HG03354 (cell line): ENCODE measurements at regions not wholly inside any gene's neighbourhood (a gene's known extent, or its start where the extent isn't known, plus 50 kb on each side); places are given as distances from the start of the nearest gene placed in this dataset.

Experiments
- ATAC-seq: cut with Tn5 transposase; IDR thresholded peaks from one replicate; pipeline ENCODE4 v1.9.1; 2021; ENCODE audit warnings: mild to moderate bottlenecking; ENCODE audit not compliant: unreplicated experiment, poor library complexity, severe bottlenecking

DNA sequence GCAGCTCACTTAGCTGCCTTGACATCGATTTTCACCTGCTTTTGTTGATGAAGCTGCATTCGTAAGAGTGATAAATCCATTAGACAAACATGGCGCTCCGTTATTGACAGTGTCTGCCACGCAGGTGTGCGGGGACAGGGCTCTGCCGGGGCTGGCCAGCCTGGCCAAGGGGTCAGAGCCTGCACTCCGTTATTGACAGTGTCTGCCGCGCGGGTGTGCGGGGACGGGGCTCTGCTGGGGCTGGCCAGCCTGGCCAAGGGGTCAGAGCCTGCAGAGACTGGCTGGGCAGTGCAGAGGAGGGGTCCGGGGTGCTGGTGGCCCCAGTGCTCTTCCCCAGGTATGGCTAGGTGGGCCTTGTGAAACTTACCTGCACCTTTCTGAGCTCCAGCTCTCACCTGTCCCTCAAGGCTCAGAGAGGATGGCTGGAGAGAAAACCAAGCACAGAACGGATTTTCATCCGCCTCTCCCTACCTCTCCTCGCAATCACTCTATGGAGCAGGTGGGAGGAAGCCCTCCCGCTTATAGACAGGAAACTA, 101.6 kb upstream of the B3GAT1 start:
- ATAC-seq, result no peak

DNA sequence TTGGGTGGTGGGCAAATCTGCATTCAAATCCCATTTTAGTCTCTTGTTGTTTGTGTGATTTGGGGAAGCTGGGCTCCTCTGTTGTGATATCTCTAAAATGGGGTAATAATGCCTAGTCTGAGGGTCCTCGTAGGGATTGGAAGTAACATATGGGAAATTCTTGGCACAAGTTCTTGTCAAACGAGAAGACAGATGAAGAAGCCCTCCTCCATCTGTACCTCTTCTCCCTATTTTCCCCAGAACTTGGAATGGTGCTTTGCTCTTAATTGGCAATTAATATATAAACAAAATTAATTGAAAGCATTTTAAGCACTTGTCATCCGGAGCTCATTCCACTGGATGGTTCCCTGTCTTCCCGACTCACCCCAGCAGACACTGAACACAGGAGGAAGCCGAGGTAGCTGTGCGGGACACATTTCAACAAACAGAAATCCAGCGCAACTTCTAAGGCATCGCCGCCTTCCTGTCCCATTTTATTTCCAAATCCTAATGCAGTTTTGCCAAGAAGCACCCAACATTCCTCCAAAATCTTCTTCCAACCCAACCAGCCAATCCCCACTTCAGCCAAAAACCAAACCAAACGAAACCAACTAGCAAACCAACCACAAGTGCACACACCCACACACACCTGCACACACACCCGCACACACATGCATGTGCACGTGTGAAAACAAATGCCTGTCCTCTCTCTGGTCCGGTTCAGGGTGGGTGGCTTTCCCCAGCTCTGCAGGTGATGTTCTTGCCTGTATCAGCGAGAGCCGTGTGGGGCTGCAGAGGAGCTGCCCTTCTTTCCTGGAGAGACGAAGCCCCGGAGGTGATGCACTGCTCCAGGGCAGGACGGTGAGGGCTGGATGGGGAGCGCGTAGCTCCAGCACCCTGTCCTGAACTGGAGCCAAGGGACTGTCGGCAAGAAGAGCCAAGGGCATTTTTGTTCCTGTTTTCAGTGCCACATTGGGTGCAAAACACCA, 100.8 kb upstream of the B3GAT1 start:
- ATAC-seq, result no peak

DNA sequence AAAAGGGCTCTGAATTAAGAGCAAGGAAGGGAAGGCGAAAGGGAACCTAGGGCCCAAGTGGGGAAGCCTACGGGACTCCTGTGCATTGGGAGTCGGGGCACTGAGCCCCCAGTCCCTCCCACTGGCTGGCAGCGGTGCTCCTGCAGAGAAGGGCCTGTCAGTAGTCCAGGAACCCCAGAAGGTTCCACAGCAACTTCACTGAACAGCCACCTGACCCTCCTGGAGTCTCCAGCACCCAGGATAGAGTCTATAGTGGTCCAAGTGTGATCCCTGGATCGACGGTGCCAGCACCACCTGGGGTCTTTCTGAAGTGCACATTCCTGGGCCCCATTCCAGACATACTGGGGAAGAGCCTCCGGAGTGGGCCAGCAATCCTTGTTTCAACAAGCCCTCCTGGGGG, 100.0 kb upstream of the B3GAT1 start:
- no peak for ATAC-seq

DNA sequence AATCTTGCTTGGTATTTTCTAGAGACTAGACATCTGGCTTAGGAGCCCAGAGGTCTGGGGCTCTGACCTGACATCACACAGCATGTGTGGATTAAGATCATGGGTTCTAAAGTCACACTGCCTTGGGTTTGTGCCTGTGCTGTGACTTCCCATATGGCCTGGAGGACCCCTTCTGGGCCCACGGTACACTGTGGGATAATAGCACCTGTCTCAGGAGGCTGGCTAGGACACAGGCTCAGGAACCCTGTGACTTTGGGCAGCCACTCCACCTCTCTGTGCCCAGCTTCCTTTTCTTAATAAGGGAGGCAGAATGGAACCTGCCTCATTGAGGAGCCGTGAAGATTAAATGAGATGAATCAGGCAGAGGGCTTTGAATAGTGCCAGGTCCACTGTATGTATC, 99.2 kb upstream of the B3GAT1 start:
- ATAC-seq, result no peak

DNA sequence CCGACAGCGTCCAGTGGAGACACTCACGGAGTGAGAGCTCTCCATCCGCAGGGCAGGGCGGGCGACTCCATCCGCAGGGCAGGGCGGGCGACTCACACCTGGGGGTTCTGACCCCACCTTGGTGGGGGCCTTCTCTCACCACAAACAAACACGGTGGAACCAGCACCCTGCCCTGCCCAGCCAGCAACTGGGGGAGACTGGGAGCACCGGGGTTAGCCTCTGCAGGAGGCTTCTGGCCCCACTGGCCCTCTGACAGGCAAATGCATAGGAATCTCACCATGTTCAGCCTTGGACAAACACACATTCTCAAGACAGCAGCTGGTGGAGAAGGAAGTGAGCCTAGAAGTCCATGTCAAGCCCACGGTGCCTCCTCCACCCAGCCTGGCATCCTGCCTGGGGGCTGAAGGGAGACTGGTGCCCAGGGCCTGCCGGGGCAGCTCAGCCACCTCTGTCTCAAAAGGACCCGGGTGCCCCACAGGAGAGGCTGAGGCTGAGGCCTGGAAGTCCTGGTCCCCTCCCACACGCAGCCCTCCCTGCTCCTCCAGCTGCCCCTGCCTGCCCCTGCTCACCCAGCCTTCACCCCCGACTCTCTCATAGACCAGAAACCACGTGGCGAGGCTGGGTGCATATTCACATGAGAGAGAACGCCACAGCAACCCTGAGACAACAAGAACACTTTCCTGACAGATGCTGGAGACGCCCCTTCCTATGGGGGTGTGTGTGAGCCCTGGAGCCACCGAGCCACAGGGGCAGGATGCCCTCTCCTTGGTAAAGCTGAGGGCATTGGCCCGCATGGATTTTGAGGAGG, 98.4 kb upstream of the B3GAT1 start:
- ATAC-seq, result no peak

DNA sequence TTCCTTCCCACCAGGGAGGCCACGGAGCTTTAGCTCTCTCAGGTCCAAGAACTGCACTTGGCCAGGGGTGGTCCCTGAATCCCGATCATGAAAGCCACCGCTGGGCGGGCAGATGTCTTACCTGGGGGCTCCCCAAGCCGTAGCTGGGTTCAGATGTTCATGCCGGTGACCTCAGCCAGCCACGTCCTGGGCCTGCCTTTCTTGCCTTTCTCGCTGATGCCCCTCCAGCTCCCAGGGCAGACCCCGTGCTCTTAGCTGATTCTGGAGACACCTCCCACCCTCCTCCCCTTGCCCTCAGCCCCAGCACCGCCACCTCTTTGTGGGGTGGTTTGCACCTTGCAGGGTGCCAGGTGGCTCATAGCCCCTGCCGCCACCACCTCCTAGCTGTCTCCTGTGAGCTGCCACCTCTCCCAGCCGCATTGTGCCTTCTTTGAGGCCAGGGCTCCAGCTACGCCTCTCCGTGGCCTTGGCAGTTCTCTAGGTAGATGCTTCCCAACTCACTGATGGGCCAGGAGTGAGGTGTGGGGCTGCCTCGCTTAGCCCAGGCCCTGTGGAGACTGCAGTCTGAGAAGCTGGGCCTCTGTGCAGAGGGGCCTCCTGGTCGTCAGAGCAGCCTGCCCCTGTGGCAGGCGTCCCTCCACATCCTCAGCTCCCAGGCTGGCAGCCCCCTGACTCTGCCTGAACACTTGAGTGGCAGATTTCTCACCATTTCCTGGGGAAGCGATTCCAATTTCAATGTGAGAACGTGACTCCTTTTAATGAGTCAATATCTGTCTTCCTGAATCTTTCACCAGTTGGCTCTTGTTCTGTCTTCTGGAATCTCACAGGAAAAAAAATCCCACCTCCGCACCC, 97.6 kb upstream of the B3GAT1 start:
- no peak for ATAC-seq

DNA sequence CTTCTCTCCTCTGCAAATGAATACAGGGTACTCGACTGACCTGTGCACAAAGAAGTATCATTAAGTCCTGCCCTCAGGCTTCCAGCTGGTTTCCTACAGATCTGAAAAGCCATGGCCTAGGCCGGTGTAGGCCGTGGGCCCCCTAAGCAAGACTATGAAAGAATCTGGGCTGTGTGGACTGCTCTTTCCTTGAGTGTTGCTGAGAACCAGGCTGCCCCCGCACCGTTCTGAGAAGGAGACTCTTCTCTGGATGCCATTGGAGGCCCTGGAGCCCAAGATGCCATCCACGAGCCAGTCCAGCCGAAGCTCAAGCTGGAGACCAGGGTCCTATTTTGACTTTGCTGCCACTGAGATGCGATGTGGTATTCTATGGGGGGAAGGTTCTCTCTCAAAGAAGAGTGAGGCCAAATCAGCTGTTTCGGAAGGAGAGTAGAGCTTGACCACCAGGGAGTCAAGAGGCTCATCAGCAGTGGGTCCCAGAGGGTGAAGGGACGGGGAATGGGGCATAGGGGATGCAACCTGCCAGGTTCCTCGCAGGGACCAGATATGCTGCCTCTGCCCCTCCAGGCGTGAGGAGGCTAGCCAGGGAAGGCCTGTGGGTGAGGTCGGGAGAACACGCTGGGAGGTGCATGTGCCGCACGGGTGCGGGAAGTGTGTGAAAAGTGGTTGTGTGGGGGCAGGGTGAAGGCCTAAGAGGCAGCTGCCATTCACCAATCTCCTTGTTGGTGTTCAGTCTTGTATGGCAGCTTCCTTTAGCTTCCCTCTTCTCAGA, 96.4 kb upstream of the B3GAT1 start:
- no peak for ATAC-seq

DNA sequence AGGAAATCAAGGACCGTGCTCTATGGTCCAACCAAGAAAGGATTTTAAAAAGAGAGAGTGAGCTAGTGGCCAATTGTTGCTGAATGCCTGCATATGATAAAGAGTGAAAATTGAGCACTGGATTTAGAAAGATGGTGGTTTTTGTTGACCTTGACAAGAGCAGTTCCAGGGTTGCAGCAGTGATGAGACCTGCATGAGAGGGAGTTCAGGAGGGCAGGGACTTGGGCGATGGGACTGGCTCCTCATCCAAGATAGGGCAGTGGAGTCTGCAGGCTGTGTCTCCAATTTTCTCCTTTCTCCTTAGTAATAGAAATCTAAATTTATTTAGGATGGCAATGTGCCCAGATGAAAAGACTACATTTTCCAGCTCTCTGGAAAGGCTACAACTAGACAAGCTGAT, 94.0 kb upstream of the B3GAT1 start:
- no peak for ATAC-seq

DNA sequence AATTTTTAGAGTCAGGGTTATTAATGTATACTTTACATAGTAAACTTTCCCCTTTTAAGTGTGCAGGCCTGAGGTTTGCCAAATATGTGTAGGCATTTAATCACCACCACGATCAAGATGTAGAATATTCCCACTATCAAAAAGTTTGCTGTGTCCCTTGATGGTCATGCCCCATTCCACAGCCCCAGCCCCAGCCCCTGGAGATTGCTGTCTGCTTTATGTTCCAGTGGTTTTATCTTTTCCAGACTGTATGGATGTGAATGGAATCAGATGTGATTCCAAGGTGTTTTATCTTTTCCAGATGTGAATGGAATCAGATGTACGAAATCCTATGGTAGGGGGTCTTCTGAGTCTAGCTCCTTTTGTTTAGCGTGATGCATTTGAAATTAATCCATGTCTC, 93.1 kb upstream of the B3GAT1 start:
- ATAC-seq, result no peak

DNA sequence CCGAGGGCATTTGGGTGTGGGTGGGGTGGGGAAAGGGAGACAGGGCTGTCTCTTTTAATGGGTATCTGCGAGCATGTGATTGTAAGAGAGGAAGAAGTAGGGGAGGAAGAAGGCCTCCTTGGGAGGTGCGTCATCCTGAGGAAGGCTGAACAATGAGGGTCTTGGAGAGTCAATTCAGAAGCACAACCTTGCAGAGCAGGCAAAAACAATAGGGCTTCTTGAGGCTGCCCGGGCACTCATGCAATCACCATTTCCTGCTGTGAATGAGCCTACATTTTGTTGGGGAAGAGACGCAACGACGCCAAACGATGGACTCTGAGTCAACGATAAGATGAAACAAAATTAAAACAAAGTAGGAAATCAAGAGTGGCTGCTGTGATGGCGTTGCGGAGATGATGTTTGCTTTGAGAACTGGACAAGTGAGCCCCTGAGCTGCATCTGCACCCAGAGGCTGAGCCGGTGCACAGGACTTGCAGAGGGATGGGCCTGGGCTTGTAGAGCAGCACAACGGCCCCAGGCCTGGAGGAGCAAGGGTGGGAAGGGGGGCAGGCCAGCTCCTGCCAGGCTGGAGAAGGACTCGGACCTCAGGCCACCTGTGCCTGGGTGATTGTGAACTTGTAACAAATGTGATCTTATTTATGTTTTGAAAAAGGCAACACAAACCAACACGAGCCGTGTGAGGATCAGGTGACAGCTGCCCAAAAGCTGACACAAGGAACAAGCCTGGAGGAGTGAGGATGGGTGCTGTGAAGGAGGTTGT, 92.3 kb upstream of the B3GAT1 start:
- no peak for ATAC-seq

DNA sequence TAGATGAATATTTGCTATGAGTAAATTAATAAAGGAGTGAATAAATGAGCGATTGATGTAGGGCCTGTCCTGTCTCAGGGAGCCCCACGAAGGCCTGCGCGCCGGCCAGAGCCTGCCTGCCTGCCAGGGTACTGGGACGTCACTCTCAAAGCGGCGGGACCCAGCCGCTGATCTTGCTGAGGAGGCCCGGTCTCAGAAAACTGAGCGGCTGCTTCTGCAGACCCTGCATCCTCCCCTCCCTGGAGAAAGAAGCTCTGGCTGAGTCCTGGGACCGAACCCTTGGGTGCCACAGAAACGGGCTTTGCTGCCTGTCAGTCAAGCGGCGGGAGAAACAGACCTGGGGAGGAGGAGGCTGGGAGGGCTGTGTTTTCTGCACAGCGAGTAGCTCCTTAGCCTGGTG, 91.6 kb upstream of the B3GAT1 start:
- no peak for ATAC-seq

DNA sequence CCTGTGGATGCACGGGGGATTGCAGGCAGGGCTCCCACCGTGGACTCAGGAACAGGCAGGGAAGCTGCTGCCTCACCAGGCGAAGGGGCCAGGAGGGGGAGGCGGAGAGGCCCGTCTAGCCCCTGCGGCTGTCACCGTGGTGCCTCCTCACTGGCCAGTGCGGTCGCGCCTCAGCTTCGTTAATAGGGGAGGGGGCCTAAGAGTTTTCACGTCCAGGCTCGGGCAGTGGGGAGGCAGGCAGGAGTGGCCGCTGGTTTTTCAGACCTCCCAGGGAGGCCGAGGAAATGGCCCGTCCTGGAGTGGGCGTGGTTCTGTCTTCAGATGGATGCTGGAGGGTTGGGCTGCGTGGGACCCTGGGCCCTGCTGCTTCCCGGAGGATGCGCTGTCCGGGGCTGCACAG, 91.1 kb upstream of the B3GAT1 start:
- no peak for ATAC-seq

DNA sequence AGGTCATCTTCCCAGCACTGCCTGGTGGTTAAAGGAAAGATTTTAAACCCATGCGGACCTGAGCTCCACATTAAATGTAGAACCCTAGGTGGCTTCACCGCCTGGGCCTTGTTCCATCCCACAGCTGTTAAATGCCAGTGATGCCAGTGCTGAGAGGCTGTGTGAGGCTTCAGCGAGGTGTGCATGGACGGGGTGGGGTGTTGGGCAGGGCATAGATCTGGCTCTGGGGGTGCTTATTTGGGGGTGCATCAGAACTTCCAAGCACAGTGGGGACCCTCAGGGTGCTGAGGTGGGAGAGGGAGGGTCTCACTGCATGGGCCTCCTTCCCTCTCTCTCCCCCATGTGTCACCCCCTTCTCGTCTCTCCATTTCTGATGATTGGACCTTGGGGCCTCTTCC, 90.1 kb upstream of the B3GAT1 start:
- no peak for ATAC-seq

DNA sequence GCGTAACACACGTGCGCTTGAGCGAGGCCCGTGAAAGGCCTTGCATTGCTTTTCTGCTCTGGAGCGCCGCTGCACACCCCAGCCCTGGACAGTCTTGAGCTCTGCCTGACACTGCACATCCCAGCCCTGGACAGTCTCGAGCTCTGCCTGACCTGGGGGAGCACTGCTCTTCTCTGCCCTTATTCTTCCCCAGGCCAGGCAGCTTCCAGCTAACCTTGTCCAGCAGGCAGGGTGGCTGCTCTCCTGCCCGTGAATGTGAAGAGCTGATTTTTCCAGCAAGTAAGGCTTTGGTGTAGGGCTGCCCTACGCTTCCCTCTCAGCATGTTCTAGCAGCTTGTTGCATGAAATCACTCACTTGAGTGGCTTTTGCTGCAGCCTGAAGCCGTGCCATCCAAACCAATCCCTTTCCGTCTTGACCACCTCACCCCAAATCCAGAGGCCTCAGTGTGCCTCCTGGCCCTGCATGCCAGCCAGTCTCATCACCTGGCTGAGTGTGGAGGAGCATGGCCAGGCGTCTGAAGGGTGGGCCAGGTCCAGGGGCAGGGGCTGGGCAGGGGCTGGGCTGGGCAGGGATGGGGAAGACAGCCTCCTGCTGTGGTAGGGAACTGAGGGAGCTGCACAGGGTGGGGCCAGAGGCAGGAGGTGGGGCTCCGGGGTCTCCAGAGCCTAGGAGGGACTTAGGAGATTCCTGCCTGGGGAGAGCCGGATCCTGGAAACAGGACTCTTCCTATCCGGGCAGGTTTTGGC, 89.5 kb upstream of the B3GAT1 start:
- no peak for ATAC-seq

DNA sequence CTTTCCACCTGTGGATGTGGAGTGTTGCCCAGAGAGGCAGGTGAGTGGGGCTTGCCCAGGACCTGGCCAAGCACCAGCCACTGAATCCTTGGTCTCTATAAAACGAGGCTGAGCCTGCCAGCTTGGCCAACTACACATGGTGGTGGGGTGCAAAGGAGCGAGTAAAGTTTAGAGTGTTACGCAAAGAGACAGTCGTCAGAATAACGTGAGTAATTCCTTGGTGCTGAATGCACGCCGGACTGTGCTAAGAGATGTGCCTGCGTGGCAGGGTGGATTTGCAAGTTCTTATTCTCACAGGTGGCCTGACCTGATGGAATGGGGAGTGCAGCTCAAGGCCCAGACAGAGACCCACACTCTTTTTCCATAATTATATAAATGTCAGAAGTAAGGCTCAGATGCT, 88.6 kb upstream of the B3GAT1 start:
- no peak for ATAC-seq

DNA sequence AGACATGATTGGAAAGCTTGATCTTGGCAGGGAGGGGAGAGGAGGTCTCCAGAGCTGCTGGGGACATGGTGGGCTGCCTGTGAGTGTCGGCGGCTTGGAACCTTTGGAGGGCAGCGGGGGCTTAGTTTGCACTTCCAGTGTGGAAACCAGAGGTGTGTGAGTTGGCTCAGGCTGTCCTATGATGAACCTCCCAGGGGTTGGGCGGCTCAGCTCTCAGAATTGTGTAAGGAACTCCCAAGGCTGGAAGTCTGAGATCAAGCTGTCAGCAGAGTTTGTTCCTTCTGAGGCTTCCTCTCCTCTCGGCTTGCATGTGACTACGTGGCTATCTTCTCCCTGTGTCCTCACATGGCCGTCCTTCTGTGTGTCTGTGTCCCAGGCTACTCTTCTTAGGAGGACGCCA, 87.9 kb upstream of the B3GAT1 start:
- ATAC-seq, result no peak

DNA sequence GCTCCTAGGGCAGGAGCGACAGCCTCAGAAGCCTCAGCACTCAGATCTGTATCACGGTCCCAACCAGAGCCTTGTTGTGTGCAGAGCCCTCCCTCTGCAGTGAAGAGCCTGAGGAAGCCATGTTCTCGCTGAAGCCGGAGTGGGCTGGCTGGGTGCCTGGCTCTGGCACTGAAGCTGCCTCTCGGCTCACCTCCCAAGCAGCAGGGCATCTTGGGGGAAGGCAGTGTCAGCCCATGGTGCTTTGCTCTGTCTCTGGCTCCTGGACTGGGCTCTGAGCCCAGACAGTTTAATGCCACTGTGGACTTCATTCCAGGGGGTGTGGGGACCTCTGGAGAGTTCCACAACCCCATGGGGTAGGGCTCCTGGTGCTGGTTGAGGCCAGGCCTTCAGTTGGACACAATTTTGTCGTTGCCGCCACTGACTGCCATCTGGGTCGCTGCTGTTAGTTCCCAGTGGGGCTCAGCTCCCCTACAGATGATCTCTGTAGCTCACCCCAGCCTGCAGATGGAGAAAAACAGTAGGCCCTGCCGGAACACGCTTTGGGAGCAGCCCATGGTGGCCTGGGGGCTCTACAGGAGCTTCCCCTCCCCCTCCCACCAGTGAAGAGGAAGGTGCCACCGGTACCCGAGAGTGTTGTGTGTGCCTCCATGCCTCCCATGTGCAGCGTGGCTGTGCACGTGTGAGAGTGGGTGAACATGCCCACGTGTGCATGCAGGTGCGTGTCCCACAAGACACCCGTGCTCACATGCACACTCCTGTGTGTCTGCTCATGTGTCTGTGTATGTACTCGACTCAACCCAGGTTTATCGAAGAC, 86.5 kb upstream of the B3GAT1 start:
- no peak for ATAC-seq
